ENCODE measurements at regions not wholly inside any gene's neighbourhood (a gene's known extent, or its start where the extent isn't known, plus 50 kb on each side); places are given as distances from the start of the nearest gene placed in this dataset.
"Not testable (repeated sequence)": the region's sequence is repeated elsewhere in the genome, so short reads cannot be mapped to it uniquely, and the experiment has no call there.

DNA sequence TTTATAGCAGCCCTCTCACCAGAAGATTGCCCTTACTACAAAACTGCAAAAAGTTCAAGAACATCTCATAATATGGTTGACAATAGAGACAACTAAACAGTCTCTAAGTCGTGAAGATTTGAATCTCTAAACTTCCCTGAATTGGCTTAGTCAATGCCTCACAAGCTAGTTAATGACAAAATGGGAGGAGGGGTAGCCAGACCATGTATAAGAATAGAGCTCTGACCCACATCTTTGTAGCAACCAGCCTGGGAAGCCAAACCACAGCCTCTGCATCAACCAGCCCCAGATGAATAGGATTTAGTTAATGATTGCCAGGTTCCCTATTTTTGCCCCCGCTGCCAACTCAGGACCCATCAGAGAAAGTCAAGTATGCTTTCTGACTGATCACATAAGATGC, 1265.9 kb upstream of the PCDH10 start:
- DNase-seq = not testable (repeated sequence)

DNA sequence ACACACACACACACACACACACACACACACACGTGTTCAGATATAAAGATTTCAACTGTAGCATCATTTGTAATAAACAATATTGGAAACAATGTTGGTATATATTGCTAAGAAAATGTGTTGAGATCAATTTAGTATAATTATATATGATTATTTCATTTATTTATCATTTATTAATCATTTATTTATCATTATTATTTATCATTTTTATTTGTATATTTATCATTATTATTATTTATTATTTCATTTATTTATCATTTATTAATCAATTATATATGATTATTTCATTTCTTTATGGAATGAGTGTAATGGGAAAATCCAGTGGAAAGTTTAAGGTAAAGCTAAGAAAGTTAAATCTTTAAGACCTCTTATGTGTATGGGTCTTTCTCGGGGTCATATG, 1223.4 kb upstream of the PCDH10 start:
- DNase-seq = not testable (repeated sequence)

DNA sequence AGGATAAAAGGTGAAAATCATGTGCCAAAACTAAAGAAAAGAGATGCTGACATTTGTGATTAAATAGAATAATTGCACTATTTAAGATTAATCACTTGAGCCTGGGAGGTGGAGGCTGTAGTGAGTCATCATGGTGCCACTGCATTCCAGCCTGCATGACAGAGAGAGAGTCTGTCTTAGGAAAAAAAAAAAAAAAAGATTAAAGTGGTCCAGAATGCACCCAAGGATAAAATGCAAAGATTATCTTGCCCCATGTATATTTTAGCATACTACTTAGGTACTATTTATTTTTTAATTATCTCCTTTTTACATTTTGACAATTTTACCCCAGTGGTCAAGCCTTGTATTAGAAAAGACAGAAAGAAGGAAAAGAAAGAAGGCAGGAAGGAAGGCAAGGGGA, 1181.4 kb upstream of the PCDH10 start:
- DNase-seq = not testable (repeated sequence)

DNA sequence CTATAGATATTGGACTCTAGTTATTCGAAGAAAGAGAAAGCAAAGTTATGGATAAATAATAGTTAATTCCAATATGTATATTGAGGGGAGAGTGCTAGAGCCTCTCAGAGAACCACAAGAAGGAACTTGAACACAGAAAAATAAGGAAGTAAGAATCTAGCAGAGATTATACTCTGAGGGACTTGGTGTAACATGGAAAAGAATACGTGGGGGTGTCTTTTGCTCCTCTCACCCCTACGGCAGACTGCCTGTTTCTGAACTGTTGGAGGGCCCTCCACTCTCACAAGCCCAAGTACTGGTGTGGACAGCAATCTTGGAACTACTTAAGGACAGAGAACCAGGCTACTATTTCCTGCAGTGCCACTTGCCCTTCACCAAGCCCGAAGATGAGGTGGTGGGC, 1174.4 kb upstream of the PCDH10 start:
- no peak for DNase-seq

DNA sequence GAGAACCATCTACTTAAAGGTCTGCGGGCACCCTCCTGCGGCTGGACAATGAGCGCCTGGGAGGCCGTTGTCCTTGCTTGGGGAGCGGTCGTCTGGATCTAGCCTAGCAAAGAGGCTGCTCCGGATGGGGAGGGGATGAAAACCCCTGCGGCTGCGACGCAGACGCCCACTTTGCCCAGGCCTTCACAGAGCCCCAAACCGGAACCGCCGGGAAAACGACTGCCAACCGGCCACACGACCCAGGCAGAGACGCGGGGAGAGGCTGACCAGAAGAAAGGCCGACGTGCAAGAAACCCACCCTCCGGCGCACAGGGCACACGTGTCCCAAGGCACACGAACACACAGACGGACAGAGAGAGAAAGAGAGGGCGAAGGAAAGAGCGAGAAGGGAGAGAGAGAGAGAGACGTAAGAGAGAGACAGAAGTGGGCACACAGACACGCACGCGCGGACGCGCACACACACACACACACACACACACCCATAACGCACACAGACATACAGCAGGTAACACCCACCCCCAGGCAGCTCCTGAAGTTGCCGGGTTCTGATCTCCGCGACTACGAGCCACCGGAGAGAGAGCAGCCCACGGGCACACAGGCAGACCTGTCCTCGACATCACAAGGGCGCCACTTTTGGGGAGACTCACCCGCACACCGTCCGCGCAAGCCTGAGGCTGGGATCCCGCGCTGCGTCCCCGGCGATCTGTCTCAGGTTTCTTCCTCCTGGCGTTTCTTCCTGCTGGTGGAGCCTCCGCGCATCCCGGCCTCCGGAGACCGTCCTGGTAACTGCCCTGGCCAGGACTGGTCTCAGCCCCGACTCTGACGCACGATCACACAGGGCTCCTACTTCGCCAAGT, 1173.6 kb upstream of the PCDH10 start:
- DNase-seq = not testable (repeated sequence)

DNA sequence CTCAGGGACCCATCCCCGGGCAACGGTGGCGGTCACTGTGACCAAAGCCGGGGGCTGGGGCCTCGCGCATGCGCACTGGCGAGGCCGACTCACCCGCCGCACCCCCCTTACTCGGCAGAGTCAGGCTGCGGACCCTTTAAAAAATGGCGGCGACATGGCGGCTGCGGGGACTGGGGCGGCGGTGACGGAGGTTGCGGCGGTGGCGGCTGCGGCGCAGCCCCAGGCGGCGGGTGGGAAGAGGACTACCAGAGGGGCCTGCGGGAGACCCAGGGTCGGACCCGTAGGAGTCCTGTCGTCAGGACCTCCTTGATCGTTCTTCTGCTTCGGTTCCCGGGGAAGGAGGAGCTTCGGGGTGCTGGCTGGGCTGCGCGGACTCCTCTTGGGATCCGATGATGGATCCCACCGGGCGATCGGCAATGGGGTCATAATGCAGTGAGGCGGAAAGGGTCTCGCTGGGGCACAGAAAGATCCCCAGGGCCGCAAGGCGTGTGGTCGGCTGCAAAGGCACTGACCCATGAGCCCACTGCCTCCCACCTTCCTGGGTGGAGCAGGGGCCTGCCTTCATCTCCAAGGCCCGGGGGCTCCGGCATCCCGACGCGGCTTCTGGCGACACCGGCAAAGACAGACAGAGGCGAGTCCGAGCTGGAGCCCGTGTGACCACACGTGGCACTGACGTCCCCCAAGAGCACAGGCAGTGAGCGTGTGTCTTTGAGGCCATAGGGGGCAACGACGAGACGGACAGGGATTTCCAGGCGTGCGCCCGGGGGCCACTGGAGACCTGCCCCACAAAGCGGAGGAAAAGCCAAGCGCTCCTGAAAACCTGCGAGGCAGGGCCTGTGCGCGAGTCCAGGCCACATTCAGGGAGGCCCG, 1172.7 kb upstream of the PCDH10 start:
- not testable (repeated sequence) for DNase-seq

DNA sequence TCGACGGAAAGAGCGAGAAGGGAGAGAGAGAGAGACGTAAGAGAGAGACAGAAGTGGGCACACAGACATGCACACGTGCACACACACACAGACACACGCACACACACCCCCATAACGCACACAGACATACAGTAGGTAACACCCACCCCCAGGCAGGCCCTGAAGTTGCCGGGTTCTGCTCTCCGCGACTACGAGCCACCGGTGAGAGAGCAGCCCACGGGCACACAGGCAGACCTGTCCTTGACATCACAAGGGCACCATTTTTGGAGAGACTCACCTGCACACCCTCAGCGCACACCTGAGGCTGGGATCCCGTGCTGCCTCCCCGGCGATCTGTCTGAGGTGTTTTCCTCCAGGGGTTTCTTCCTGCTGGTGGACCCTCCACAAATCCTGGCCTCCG, 1171.0 kb upstream of the PCDH10 start:
- no peak for DNase-seq

DNA sequence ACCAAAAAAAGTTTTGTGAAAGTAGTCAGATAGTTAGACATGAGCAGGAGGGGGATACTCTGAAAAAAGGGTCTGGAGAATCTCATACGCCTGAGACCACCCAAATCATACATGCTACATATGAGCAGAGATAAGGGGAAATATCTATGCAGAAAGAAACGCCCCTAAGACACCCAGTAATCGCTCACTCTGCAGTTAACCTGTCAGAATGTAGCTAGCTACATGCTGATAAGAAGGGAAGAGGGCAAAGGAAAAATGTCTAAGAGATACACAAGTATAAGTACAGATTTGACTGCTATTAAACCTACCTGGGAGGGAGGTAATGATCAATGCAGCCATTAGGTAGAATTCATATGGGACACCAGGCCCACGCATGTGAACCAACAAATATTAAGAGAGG, 1159.5 kb upstream of the PCDH10 start:
- DNase-seq = no peak

DNA sequence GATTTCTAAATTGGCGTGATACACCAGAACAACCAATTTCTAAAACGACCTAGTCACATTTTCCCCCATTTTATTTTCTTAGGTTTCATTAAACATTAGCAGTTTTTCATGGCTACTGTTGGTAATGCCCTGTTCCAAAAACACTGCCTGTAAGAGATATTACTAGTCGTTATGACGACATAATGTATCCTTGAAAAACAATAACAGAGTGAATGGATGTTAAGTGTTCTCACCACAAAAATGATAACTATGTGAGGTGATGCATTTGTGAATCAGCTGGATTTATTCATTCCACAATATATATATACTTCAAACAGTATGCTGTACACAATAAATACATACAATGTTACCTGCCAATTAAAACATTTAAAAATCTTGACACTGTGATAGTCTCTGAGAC, 1147.6 kb upstream of the PCDH10 start:
- no peak for DNase-seq

DNA sequence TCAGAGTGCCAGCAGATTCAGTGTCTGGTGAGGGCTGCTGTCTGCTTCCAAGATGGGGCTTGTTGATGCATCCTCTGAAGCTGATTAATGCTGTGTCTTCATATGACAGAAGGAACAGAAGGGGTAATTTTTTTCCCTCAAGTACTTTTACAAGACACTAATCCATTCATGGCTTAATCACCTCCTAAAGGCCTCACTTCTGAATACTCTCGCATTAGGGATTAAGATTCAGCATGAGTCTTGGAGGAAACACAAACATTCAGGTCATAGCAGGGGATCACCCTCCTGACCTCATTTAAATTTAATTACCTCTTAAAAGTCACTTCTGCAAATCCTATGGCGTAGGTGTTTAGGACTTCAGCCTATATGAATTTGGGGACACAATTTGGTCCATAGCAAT, 1145.5 kb upstream of the PCDH10 start:
- DNase-seq = no peak

DNA sequence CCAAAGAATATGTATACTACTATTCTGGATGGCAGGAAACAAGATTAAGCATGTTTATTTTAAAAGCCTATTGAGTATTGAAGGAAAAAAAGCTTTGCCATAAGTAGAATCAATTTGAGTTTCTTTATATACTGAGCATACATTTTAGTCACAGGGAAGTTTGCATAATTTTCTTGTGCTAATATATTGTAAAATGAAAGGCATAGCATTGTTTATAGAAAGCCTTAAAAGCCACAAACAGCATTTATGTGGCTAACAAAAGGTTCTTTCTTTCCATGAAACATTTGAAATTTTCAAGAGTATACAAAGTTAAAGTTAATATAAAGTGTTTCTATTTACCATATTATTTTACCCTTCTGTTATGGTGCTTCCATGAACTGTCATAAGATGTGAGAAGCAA, 1133.8 kb upstream of the PCDH10 start:
- no peak for DNase-seq

DNA sequence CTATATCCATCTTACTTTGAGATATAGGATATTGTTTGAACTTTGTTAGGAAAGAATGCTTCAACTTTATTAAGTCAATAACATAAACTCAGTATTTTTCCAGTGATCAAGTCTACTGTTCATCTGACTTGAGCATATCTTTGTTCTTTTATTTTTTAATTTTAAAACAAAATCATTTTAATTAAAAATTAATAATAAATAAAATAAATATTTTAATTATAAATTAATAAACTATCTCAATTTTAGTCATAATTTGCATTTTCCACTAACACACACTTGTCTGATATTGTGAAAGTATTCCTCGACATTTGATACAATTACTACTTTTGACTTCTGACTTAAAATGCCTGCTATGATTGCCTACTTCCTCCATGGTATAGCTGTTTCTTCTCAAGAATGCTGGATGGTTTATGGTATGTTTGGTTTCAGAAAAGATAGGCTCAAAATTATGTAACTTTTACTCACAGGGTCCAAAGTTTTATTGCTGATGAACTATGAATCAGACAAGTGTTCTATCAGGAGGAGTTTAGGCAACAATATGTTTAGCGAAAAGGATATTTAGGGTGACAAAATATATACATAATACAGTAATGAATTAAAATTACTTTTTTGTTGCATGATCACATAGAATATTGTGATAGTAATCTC, 1132.3 kb upstream of the PCDH10 start:
- DNase-seq = no peak

DNA sequence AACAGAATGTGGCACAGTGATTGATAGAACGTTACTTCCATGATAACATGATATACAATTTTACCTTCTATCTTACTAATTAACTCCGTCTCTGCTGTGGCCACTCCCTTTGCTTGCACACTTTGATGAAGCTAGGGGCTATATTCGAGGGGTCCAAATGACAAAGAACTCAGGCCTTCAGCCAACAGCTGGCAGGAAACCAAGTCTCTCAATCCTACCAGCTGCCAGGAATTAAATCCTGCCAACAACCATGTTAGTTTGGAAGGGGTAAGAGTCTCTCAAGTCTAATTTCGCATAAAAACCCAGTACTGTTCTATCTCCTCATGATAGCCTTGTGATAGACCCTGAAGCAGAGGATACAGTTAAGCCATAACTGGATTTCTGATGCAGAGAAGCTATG, 1122.9 kb upstream of the PCDH10 start:
- DNase-seq = peak in 1 of 2 experiments; percentile 25

DNA sequence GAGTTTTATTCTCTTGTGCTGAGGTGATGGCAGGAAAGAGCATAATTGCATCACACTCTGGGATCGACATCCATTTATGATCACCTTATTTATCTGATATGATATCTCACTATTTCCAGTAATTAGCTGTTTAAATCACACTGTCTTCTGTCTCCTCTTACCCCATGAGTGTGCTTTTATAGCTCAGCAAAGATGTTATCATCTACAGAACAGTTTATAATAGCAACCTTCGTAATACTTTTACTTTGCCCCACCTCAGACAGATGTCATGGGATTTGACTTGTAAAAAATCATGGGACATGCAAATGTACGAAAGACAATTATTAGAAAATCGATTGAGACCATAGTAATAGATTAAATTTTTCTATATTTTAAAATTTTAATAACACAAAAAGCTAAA, 1122.3 kb upstream of the PCDH10 start:
- no peak for DNase-seq

DNA sequence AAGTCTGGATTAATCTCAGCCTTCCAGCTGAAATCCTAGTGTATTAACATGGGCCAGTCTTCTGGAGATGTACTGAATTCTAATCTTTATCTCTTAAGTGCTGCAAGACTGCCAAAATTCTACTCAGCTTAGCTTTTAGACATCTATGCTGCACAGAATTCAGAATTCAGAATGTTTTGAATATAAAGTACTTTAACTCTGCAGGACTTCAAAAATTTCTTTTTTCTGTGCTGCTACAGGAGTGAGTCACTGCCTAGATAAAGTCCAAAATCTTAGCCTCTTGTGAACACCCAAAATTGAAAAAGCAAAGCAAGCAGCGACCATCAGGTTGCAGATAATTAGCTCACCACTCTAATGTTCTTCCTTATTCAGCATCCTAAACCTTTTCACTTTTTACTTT, 1092.6 kb upstream of the PCDH10 start:
- DNase-seq = no peak

DNA sequence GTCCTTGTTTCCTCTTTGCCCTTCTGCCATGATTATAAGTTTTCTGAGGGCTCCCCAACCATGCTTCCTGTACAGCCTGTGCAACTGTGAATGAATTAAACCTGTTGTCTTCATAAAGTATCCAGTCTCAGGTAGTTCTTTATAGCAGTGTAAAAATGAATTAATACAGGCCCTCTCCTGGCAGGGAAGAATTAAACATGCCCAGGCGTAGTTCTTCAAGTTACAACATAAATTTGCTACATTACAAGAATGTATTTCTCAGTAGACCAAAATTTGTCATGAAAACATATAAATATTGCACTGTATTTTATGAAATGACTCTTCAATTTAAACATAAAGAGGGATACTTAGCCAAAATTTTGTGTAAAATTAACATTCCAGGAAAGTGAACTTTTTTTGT, 1089.9 kb upstream of the PCDH10 start:
- no peak for DNase-seq

DNA sequence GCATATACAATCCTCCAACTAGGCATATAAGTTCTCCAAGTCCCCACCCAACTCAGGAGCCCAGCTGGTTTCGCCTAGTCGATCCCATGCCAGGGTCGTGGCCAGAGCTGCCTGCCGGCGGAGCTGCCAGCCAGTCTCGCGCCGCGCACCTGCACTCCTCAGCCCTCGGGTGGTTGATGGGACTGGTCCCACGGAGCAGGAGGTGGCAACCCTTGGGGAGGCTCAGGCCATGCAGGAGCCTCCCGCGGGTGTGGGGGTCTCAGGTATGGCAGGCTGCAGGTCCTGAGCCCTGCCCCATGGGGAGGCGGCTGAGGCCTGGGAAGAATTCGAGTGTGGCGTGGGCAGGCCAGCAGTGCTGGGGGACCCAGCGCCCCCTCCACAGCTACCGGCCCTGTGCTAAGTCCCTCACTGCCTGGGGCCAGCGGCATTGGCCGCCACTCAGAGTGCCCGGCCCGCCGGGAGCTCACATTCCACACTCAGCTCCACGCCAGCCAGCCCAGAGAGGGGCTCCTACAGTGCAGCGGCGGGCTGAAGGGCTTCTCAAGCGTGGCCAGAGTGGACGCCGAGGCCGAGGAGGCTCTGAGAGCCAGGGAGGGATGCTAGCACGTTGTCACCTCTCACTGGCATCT, 1086.4 kb upstream of the PCDH10 start:
- DNase-seq = no peak

DNA sequence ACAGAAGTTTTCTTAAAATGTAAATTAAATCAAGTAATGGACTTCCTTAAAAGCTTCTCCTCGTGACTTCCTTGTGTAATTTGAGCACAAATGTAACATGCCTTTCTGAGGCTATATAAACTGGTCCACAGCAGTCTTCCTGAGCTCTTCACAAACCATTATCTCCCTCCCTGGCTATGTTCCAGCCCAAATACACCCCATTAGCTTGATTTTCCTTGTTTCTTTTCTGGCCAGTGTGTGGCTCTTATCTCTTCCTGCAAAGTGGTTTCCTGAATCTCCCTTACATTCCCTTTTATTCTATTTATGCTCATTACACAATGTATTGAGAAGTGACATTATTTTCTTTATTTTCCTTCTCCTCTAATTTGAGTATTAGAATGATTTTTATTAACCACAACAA, 1085.3 kb upstream of the PCDH10 start:
- no peak for DNase-seq

DNA sequence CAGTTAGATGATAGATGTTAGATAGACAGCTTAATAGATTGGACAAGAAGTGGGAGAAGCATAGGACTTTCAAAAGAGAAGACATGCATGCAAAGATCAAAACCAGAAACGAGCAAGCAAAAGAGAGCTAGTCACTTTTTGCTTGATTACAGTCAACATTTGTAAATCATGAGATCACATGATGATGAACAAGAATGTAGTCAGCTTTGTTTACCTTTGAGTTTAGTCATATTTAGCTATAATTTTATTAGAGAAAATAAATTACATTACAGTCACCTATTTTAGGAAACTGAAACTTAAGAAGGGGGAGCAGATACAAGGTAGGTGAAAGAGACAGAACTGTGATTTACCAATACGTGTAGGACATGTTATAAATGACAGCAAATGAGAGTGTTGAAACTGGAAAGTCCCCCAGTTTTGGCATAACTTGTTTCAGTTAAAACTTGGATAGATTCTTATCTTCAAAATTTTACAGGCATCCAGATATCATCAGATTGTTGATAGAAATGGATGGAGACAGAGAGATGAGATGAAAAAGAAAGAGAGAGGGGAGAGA, 1083.1 kb upstream of the PCDH10 start:
- no peak for DNase-seq

DNA sequence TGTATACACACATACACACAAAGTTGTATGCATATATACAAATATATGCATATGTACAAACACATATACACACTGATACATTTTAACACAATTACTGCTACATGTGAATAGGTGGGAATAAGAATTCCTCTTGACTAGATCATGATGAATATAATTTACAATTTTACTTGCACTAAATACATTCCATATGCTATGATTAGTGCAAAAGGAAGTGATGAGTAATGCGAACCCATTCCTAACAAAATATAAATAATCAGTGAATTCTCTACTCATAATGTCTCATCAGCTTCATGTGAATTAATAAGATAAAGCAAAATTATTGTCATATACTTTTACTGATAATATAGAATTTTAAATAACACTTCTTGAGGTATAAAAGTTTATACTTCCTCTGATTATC, 1077.3 kb upstream of the PCDH10 start:
- no peak for DNase-seq

DNA sequence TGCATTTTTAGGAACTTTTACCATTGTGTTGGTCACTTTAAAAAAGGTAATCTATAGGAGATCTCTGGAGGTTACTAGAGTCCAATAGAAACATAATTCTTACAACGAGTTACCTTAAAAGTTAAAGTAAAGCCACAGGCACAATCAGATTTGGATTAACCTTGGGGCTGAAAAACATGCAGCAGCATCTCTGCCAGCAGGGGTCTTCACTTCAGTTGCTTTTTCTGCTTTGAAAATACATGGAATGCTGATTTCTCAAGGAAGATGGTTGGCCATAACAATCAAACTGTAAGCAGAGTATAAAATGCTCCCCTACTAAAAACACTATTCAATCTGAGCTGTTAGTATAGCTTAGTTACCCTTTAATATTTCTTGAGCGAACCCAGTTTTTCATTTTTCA, 1072.3 kb upstream of the PCDH10 start:
- no peak for DNase-seq

DNA sequence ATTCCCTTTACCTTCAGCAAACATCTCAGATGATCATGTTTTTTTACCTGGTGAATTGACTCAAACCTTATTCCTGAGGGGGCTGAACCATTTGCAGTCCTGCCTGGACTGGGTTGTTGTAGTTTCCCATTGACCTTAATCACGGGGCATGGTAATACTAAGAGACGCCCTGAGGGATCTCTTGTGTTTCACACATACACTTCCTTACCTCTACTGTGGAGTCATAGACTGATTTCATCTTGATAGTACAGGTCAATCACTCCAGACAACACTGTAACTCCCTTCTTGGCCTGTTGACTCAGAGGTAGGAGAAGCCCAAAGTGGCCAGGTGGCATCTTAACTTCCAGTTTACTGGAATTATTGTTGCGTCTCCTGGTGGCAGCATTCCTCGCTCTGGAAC, 1064.0 kb upstream of the PCDH10 start:
- no peak for DNase-seq

DNA sequence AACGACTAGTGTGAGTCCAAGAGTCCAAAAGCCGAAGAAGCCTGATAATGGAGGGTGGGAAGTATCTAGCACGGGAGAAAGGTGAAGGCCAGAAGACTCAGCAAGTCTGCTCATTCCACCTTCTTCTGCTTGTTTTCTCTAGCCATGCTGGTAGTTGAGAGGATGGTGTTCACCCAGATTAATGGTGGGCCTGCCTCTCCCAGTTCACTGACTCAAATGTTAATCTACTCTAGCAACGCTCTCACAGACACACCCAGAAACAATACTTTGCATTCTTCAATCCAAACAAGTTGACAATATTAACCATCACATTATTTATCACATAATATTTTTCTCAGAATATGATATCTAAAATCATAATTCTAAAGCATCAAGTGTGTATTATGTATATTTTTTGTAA, 1055.1 kb upstream of the PCDH10 start:
- no peak for DNase-seq
